Lower leg skin (tissue), 4 donors: ENCODE measurements at regions not wholly inside any gene's neighbourhood (a gene's known extent, or its start where the extent isn't known, plus 50 kb on each side); places are given as distances from the start of the nearest gene placed in this dataset.

Experiments
- DNase-seq, 2 donors: peaks; one replicate each; pipeline ENCODE4 v3.0.0-alpha.2; 2019; ENCODE audit warnings: low spot score in 2 of 2
- H3K4me3 ChIP-seq: fragments of 200-600 bp; sonication (generic); 2 replicates; pipeline ENCODE4 v1.5.1; 2017; ENCODE audit warnings: mild to moderate bottlenecking, low read depth; ENCODE audit not compliant: poor library complexity, severe bottlenecking
- POLR2A ChIP-seq, 2 donors: fragments of 450-650 bp; IDR thresholded peaks; one replicate each; pipeline ENCODE4 v1.6.1; 2016 to 2017; ENCODE audit warnings: antibody characterized with exemption in 2 of 2, mild to moderate bottlenecking in 1 of 2, moderate library complexity in 1 of 2
- WGBS, 2 donors: methylation state at CpG; one replicate each; pipeline ENCODE4 v1.1.5; 2018; 5-methylcytosine and 5-hydroxymethylcytosine counted together
- intact Hi-C: fragments of 100-400 bp; cut with DNase I; formaldehyde crosslinking; loops from one replicate; pipeline ENCODE4 v1.15.0; 2023; ENCODE audit warnings: low total_unique reads
- TF ChIP-seq, protein P1 (sequence below), 3 donors: fragments of 450-650 bp; IDR thresholded peaks; one replicate each; pipeline ENCODE4 v1.5.1; 2016; ENCODE audit warnings: antibody characterized with exemption in 3 of 3, mild to moderate bottlenecking in 3 of 3, moderate library complexity in 2 of 3

DNA sequence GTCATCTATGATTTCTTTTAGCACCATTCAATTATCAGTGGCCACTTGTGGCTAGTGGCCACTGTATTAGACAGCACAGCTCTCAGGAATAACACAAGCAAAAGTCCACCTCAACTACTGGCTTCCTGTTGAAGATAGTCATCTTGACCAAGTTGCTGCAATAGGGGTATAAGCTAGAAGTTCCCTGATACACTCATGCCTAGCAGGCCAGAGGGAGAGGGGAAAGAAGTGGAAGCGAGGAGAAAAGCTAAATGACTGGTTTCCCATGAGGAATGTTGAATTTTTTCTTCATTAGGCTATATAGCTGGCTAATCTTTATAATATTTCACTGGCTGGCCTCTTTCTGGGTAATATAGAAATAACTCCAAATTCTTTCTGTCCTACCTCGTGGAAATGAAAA is 327.5 kb upstream of the MEOX2 start:
- 91% methylated on average over 2 of the region's 2 CpGs for WGBS, 2 donors
- intact Hi-C loops, result no loop called here
- no peak for DNase-seq
- TF ChIP-seq POLR2A (IDR thresholded peaks at IDR 0.05), result no peak
- TF ChIP-seq, protein P1, sequence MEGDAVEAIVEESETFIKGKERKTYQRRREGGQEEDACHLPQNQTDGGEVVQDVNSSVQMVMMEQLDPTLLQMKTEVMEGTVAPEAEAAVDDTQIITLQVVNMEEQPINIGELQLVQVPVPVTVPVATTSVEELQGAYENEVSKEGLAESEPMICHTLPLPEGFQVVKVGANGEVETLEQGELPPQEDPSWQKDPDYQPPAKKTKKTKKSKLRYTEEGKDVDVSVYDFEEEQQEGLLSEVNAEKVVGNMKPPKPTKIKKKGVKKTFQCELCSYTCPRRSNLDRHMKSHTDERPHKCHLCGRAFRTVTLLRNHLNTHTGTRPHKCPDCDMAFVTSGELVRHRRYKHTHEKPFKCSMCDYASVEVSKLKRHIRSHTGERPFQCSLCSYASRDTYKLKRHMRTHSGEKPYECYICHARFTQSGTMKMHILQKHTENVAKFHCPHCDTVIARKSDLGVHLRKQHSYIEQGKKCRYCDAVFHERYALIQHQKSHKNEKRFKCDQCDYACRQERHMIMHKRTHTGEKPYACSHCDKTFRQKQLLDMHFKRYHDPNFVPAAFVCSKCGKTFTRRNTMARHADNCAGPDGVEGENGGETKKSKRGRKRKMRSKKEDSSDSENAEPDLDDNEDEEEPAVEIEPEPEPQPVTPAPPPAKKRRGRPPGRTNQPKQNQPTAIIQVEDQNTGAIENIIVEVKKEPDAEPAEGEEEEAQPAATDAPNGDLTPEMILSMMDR (IDR thresholded peaks at IDR 0.05), result no peak
- H3K4me3 ChIP-seq, result no peak overlapping the region

DNA sequence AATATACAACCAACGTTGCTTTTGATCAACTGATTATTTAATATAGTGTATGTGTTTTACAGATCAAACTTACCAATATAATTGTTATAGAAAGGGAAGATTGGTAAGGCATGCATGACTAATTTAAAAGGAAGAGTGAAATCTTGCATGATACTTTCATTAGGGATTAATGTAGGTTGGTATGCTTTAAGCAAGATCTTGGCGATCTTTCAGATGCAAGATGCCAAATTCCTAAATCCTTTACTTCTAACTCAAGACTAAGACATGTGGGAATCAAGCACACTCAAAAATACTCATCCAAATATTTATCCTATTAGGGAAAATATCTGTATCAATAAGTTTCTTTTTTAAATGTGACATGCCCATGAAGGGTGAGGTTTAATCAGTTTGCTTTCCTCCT is 321.4 kb upstream of the MEOX2 start:
- TF ChIP-seq POLR2A (IDR thresholded peaks at IDR 0.05), result no peak
- TF ChIP-seq, protein P1 (IDR thresholded peaks at IDR 0.05), result no peak
- intact Hi-C loops, result no loop called here
- DNase-seq, result no peak
- WGBS, 2 donors, result 40 to 49% methylated on average over 2 of the region's 2 CpGs
- no peak overlapping the region for H3K4me3 ChIP-seq

DNA sequence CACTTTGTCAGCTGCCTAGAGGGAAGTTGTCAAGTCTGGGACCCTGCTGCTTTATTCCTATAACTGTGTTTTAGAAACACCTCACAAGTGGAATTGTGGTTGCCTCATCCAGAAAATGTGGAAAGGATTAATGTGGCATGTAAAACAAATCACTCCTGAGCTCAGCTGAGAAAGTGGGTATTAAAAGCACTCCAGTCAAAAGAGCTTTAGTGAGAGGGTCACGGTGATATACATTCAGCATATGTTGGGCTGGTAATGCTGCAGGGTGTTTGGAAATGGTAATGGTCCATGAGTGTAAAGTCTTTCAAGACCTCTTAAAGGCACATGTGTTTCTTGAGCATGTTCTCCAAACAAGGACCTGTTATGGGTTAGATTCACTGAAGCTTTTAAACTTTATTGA is 318.2 kb upstream of the MEOX2 start:
- no peak for TF ChIP-seq POLR2A (IDR thresholded peaks at IDR 0.05)
- TF ChIP-seq, protein P1 (IDR thresholded peaks at IDR 0.05), result no peak
- no peak overlapping the region for H3K4me3 ChIP-seq
- DNase-seq, result no peak
- intact Hi-C loops, result no loop called here
- WGBS, 2 donors, result 83 to 92% methylated on average over 1 of the region's 1 CpG

DNA sequence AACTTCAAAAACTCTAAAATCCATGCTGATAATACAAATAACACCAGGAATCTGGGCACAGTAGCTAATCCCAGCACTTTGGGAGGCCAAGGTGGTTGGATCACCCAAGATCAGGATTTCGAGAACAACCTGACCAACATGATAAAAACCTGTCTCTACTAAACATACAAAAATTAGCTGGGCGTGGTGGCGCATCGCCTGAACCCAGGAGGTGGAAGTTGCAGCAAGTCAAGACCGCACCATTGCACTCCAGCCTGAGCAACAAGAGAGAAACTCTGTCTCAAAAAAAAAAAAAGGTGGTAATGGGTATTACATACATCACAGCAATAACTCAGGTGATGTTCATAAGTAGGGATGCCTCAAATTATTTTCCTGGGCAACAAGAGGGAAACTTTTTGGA is 315.0 kb upstream of the MEOX2 start:
- TF ChIP-seq, protein P1 (IDR thresholded peaks at IDR 0.05), result no peak
- TF ChIP-seq POLR2A (IDR thresholded peaks at IDR 0.05), result no peak
- WGBS, 2 donors, result 90 to 93% methylated on average over 5 of the region's 5 CpGs
- intact Hi-C loops, result no loop called here

DNA sequence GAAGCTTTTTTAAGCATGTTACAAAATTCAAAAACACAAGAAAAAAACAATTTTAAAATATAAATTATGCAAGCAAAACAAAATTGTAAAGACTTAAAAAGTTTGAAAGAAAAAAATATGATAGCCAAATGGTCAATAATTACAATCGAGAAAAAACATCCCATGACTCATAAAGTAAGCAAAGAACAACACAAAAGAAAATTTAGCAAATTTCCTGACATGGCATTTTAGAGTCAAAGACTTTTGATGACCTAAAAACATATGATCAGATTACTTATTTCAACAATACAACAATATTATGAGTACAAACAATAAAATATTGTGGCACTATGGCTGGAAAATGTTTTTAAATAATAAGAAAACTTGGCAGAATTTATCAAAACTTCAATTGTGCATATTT is 312.1 kb upstream of the MEOX2 start:
- TF ChIP-seq, protein P1 (IDR thresholded peaks at IDR 0.05), result no peak
- TF ChIP-seq POLR2A (IDR thresholded peaks at IDR 0.05), result no peak
- DNase-seq, result no peak
- intact Hi-C loops, result no loop called here
- H3K4me3 ChIP-seq, result no peak overlapping the region
- 39 to 45% methylated on average over 1 of the region's 1 CpG for WGBS, 2 donors

More for the DNA sequence above, 315.0 kb upstream of the MEOX2 start:
- DNase-seq, result no peak
- H3K4me3 ChIP-seq, result no peak overlapping the region

DNA sequence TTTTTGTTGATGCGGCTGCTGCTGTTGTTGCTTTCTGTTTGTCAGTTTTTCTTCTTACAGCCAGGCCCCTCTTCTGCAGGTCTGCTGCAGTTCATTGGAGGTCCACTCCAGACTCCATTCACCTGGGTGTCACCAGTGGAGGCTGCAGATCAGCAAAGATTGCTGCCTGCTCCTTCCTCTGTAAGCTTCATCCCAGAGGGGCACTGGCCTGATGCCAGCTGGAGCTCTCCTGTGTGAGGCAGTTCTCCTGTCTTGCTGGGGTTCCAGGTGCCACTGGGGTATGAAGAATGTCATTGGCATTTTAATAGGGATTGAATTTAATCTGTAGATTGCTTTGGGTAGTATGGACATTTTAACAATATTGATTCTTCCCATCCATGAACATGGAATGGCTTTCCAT is 308.5 kb upstream of the MEOX2 start:
- no peak for TF ChIP-seq POLR2A (IDR thresholded peaks at IDR 0.05)
- TF ChIP-seq, protein P1 (IDR thresholded peaks at IDR 0.05), result no peak
- intact Hi-C loops, result no loop called here
- WGBS, 2 donors, result 87 to 100% methylated on average over 1 of the region's 1 CpG
- H3K4me3 ChIP-seq, result no peak overlapping the region
- DNase-seq, result no peak
